ENCODE measurements at regions not wholly inside any gene's neighbourhood (a gene's known extent, or its start where the extent isn't known, plus 50 kb on each side); places are given as distances from the start of the nearest gene placed in this dataset.

DNA sequence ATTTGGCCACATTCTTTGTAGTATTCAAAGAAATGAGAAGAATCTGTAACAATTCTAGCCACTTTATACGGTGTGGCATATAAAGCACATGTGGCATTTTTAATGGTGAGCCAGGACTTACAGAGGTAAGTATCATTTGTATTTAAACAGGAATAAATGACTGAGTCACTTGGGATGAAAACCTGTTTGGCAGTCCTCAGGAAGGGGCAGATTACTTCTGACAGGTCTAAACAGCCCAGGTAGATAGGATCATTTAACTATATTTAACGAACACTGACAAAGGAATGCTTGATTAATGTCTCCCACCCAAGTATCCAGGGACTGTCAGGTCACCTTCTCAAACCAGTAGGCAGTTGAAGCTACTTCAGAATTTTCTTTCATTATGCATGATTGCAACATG is 241.5 kb upstream of the SATB1 start:
- H3K27me3 Mint-ChIP-seq = no peaks in the 10 kb centered on the region
- H3K4me1 Mint-ChIP-seq = peaks cover 12% of the 10 kb centered on the region
- DNase-seq = no peak
- peaks cover 2% of the 10 kb centered on the region for H3K9me3 Mint-ChIP-seq
- H3K4me3 Mint-ChIP-seq = no peak overlapping the region
- H3K27ac Mint-ChIP-seq = no peak overlapping the region
- peaks cover 2% of the 10 kb centered on the region for H3K36me3 Mint-ChIP-seq

- Mint-ChIP-seq H3K27me3 (no peaks in the 10 kb centered on the region), H3K9me3 (peaks cover 9% of the 10 kb centered on the region), H3K36me3 (peaks cover 6% of the 10 kb centered on the region), H3K4me1 (peaks cover 49% of the 10 kb centered on the region), H3K4me3 (no peak overlapping the region), H3K27ac (no peak overlapping the region)
- no peak for DNase-seq
Measured at GRCh38 chr3:18660059-18660458, 234.9 kb upstream of the SATB1 start.

DNA sequence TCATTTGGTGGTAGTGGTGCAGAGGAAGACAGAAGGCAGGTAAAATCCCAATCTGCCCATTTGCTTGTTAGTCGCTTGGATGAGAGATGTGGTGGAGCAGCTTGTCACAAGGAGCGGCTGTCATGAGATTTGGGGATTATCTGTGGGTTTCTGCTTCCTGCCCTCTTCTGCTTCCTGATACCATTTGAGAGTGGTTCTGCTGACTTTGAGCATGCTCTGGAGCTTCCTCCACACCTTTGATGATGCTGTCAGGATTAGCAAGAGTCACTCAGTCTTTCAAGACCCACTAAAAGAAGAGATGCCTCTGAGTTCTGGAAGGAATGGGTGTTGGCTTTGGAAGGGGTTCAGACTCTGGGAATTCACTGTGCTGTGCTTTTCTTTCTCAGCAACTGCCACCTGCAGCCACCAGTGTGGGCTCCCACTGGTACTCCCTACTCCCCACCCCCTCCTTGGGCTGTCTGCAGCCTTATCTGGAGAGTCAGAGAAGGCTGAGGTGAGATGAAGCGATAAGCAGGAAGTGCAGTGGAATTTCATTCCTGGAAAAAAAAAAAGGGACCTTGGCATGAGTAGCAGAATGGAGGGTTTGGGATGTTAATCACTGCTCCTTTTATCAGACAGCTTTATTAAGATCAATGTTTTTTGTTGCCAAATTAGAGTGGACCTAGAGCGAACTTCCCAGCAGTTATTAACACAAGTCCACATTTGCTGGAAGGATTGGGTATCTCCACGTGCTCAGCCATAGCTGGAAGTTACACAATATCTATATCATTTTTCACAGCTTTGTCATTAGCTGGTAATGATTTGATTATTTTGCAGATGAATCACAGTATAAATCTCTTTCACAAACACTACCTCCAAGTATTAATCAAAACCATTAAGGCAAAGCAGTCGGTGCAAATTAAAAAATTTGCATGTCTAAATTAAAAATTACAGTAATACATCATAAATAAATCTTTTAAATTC is 233.0 kb upstream of the SATB1 start:
- H3K27ac Mint-ChIP-seq = no peak overlapping the region
- H3K27me3 Mint-ChIP-seq = no peaks in the 10 kb centered on the region
- H3K36me3 Mint-ChIP-seq = peaks cover 6% of the 10 kb centered on the region
- H3K9me3 Mint-ChIP-seq = peaks cover 9% of the 10 kb centered on the region
- peaks cover 49% of the 10 kb centered on the region for H3K4me1 Mint-ChIP-seq
- peak overlapping the region; percentile 8 for H3K4me3 Mint-ChIP-seq
- DNase-seq = no peak

DNA sequence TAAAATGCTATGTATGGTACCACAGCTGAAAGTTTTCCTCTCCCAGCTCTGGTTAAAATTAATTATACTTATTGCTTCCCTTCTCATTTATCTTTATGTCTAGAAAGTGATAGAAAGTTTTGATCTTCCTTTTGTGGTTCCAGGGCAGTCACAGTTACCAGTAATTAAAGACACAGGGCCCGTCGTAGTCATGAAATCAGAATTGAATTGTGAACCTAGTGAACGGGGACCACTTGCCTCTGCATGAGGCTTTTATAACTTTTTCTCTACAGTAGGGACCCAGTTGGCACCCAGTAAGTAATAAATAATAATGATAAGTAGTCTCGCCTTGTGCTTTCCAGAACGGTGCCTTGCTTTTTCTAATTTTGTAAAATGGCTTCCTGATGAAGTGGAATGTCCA is 231.7 kb upstream of the SATB1 start:
- no peak for DNase-seq
- H3K4me3 Mint-ChIP-seq = no peak overlapping the region
- H3K9me3 Mint-ChIP-seq = peaks cover 9% of the 10 kb centered on the region
- peaks cover 6% of the 10 kb centered on the region for H3K36me3 Mint-ChIP-seq
- no peaks in the 10 kb centered on the region for H3K27me3 Mint-ChIP-seq
- peaks cover 50% of the 10 kb centered on the region for H3K4me1 Mint-ChIP-seq
- H3K27ac Mint-ChIP-seq = peak overlapping the region; percentile 79

- H3K36me3 Mint-ChIP-seq = peaks cover 6% of the 10 kb centered on the region
- H3K27ac Mint-ChIP-seq = peak overlapping the region; percentile 79
- H3K4me1 Mint-ChIP-seq = peaks cover 49% of the 10 kb centered on the region
- peaks cover 5% of the 10 kb centered on the region for H3K9me3 Mint-ChIP-seq
- H3K4me3 Mint-ChIP-seq = no peak overlapping the region
- no peaks in the 10 kb centered on the region for H3K27me3 Mint-ChIP-seq
- no peak for DNase-seq
Measured at GRCh38 chr3:18656410-18656809, 231.3 kb upstream of the SATB1 start.

- Mint-ChIP-seq H3K4me1 (peaks cover 45% of the 10 kb centered on the region), H3K27ac (no peak overlapping the region), H3K36me3 (no peaks in the 10 kb centered on the region), H3K4me3 (no peak overlapping the region), H3K9me3 (no peaks in the 10 kb centered on the region), H3K27me3 (no peaks in the 10 kb centered on the region)
- no peak for DNase-seq
Measured at GRCh38 chr3:18655827-18656226, 230.7 kb upstream of the SATB1 start.

GRCh38 chr3:18652781-18653180 is 227.6 kb upstream of the SATB1 start:
- no peak overlapping the region for H3K27ac Mint-ChIP-seq
- no peak for DNase-seq

DNA sequence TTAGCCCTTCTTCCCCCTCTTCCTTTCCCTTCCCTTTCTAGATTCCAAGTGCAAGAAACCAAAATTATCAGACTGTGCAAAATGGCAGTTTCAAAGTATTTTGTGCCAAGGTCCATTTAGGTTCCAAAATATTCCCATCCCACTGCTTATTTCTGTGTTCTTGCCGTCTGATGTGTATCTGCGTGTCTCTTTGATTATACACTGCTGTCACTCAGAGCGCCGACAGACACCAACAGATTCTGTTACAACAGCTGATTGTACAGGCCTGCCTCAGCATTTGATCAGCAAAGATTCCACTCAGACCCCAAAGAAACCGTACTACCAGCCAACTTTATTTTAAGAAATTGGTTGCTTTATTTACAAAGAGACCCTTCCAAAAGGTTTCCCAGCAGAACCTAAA is 225.6 kb upstream of the SATB1 start:
- no peaks in the 10 kb centered on the region for H3K27me3 Mint-ChIP-seq
- peaks cover 4% of the 10 kb centered on the region for H3K36me3 Mint-ChIP-seq
- DNase-seq = no peak
- H3K4me1 Mint-ChIP-seq = peaks cover 32% of the 10 kb centered on the region
- no peak overlapping the region for H3K4me3 Mint-ChIP-seq
- H3K27ac Mint-ChIP-seq = peak overlapping the region; percentile 37
- H3K9me3 Mint-ChIP-seq = no peaks in the 10 kb centered on the region

More at GRCh38 chr3:18652781-18653180, 227.6 kb upstream of the SATB1 start:
- H3K4me1 Mint-ChIP-seq = peaks cover 43% of the 10 kb centered on the region
- H3K27me3 Mint-ChIP-seq = no peaks in the 10 kb centered on the region
- H3K9me3 Mint-ChIP-seq = no peaks in the 10 kb centered on the region
- H3K4me3 Mint-ChIP-seq = no peak overlapping the region
- H3K36me3 Mint-ChIP-seq = no peaks in the 10 kb centered on the region

GRCh38 chr3:18649666-18650363 is 224.7 kb upstream of the SATB1 start:
- Mint-ChIP-seq H3K27ac (peak overlapping the region; percentile 88), H3K4me1 (peaks cover 38% of the 10 kb centered on the region), H3K4me3 (peak overlapping the region; percentile 16), H3K27me3 (no peaks in the 10 kb centered on the region), H3K36me3 (peaks cover 4% of the 10 kb centered on the region), H3K9me3 (no peaks in the 10 kb centered on the region)
- DNase-seq = peak; percentile 35

DNA sequence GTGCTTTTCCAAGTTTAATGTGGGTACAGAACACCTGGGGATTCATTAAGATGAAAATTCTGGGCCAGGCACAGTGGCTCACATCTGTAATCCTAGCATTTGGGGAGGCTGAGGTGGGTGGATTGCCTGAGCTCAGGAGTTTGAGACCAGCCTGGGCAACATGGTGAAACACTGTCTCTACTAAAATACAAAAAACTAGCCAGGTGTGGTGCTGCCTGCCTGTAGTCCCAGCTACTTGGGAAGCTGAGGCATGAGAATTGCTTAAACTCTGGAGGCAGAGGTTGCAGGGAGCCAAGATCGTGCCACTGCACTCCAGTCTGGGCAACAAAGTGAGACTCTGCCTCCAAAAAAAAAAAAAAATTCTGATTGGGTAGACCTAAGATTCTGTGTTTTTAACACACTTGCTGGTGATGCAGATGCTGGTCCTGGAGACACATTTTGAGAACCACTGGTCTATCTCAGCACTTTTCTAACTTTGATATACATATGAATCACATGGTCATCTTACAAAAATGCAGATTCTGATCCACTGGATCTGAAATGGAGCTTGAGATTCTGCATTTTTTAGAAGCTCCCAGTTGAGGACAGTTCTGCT is 223.8 kb upstream of the SATB1 start:
- H3K36me3 Mint-ChIP-seq = peaks cover 4% of the 10 kb centered on the region
- peak overlapping the region; percentile 88 for H3K27ac Mint-ChIP-seq
- H3K4me1 Mint-ChIP-seq = peaks cover 43% of the 10 kb centered on the region

DNA sequence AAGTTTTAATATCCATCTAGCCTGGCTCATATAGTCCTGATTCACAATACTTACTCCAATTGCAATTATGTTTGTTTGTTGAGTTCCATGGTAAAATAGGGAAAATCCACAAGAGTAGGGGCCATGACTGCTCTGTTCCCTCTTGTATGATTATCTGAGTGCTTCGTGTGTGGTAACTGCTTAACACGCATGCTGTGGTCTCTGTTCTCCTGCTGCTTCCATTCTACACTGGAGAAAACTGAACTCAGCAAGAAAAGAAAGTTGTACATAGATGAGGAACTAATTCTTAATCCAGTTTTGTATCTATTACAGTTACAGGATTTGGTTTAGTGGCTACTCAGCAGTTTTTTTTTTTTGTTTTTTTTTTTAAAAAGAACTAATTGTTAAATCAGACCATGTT is 223.0 kb upstream of the SATB1 start:
- H3K27ac Mint-ChIP-seq = no peak overlapping the region
- H3K9me3 Mint-ChIP-seq = no peaks in the 10 kb centered on the region
- peaks cover 51% of the 10 kb centered on the region for H3K4me1 Mint-ChIP-seq
- DNase-seq = no peak
- no peak overlapping the region for H3K4me3 Mint-ChIP-seq
- no peaks in the 10 kb centered on the region for H3K27me3 Mint-ChIP-seq
- H3K36me3 Mint-ChIP-seq = peaks cover 4% of the 10 kb centered on the region

More for the DNA sequence above, 223.8 kb upstream of the SATB1 start:
- Mint-ChIP-seq H3K27me3 (no peaks in the 10 kb centered on the region), H3K9me3 (no peaks in the 10 kb centered on the region), H3K4me3 (no peak overlapping the region)
- no peak for DNase-seq

DNA sequence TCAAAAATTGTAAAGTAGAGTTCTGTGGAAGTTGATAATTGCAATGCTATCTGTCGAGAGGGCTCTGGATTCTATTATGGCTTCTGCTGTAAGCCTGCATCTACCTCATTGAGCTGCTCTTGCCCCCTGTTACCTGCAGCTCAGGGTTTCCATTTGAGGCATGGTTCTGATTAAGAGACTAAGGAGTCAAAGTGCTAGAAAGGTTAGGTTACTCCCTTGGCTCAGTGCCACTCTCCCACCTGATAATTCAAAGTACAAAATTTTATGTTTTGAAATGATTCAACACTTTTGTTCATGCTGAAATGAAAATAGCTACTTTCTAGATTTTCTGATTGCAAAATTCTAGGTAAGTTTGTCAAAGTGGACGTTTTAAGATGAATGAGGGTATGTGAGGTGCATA is 220.5 kb upstream of the SATB1 start:
- no peak overlapping the region for H3K4me3 Mint-ChIP-seq
- peaks cover 8% of the 10 kb centered on the region for H3K9me3 Mint-ChIP-seq
- H3K27me3 Mint-ChIP-seq = no peaks in the 10 kb centered on the region
- peaks cover 8% of the 10 kb centered on the region for H3K36me3 Mint-ChIP-seq
- peaks cover 53% of the 10 kb centered on the region for H3K4me1 Mint-ChIP-seq
- H3K27ac Mint-ChIP-seq = no peak overlapping the region
- no peak for DNase-seq

DNA sequence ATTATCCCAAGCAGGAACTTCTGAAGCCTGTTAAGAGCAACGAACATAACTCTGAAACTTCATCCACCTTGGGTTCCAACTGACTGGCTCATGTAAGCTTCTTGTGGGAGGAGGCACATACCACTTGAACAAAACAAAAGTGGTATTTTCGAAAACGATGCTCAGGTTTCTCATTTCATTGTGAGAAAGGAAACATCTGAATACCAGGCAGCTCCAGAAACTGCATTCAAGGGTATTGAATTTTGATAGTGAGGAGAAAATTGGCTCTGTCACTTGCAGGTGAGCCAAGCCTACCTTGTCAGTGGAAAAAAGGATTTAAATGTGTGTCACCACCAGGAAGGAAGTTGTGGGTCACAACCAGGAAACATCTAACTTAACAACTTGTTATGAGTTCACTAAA is 218.1 kb upstream of the SATB1 start:
- no peaks in the 10 kb centered on the region for H3K27me3 Mint-ChIP-seq
- H3K36me3 Mint-ChIP-seq = peaks cover 8% of the 10 kb centered on the region
- peaks cover 10% of the 10 kb centered on the region for H3K9me3 Mint-ChIP-seq
- peaks cover 34% of the 10 kb centered on the region for H3K4me1 Mint-ChIP-seq
- peak overlapping the region; percentile 62 for H3K27ac Mint-ChIP-seq
- no peak for DNase-seq
- H3K4me3 Mint-ChIP-seq = no peak overlapping the region

DNA sequence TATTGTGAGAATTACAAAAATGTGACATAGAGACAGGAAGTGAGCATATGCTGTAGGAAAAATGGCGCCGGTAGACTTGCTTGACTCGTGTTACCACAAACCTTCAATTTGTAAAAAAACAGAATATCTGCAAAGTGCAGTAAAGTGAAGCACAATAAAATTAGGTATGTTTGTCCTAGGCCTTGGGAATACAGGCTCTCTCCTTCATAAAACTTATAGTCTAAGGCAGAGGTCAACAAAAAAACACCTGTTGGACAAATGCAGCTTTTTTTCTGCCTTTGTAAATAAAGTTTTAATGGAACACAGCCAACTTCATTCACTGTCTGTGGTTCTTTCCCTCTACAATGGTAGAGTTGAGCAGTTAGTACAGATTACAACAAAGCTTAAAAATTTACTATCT is 216.8 kb upstream of the SATB1 start:
- Mint-ChIP-seq H3K4me3 (no peak overlapping the region), H3K27me3 (no peaks in the 10 kb centered on the region), H3K4me1 (peaks cover 34% of the 10 kb centered on the region), H3K36me3 (peaks cover 8% of the 10 kb centered on the region), H3K27ac (no peak overlapping the region), H3K9me3 (peaks cover 16% of the 10 kb centered on the region)
- no peak for DNase-seq

GRCh38 chr3:18635215-18635614 is 210.1 kb upstream of the SATB1 start:
- H3K27ac Mint-ChIP-seq = no peak overlapping the region
- no peaks in the 10 kb centered on the region for H3K36me3 Mint-ChIP-seq
- H3K4me1 Mint-ChIP-seq = no peaks in the 10 kb centered on the region
- peaks cover 11% of the 10 kb centered on the region for H3K9me3 Mint-ChIP-seq
- no peak for DNase-seq
- H3K27me3 Mint-ChIP-seq = no peaks in the 10 kb centered on the region
- no peak overlapping the region for H3K4me3 Mint-ChIP-seq

Measured in activated naive CD8-positive, alpha-beta T cell treated with anti-CD3 and anti-CD28 coated beads for 36 hours (primary cell).